ENCODE measurements at regions not wholly inside any gene's neighbourhood (a gene's known extent, or its start where the extent isn't known, plus 50 kb on each side); places are given as distances from the start of the nearest gene placed in this dataset.

GRCh38 chr7:46694058-46694457, 773.0 kb upstream of the IGFBP3 start:
- no peak for TF ChIP-seq CTCF (IDR thresholded peaks at IDR 0.05)
- TF ChIP-seq POLR2A (IDR thresholded peaks at IDR 0.05), result no peak

Data from thyroid gland (tissue), 4 donors.